Activated T-cell treated with anti-CD3 and anti-CD28 coated beads, Interleukin-2, amount 50 U/mL, for 72 hours (primary cell): ENCODE measurements at regions not wholly inside any gene's neighbourhood (a gene's known extent, or its start where the extent isn't known, plus 50 kb on each side); places are given as distances from the start of the nearest gene placed in this dataset.
"Not testable (repeated sequence)": the region's sequence is repeated elsewhere in the genome, so short reads cannot be mapped to it uniquely, and the experiment has no call there.

Experiments used
- ATAC-seq, 2 donors: fragments of 150-1000 bp; cut with Tn5 transposase; replicated peaks in 1 of 2; 2 replicates each; pipeline ENCODE4 v1.10.0; 2021; ENCODE audit warnings: moderate library complexity in 2 of 2, mild to moderate bottlenecking in 1 of 2
- DNase-seq, 2 donors: peaks; one replicate each; pipeline ENCODE4 v3.0.0; 2021 to 2022; ENCODE audit warnings: mixed read lengths in 1 of 2
- H3K27ac Mint-ChIP-seq: one replicate; pipeline ENCODE4 v1.8.0; 2022; ENCODE audit warnings: mild to moderate bottlenecking, moderate library complexity, mixed read lengths
- H3K27me3 Mint-ChIP-seq: one replicate; pipeline ENCODE4 v1.8.0; 2022; ENCODE audit warnings: low read depth, mixed read lengths
- H3K36me3 Mint-ChIP-seq, 2 donors: one replicate each; pipeline ENCODE4 v1.8.0; 2022; ENCODE audit warnings: mixed read lengths in 2 of 2, mild to moderate bottlenecking in 1 of 2; ENCODE audit not compliant: insufficient read depth in 2 of 2
- H3K4me1 Mint-ChIP-seq: one replicate; pipeline ENCODE4 v1.8.0; 2022; ENCODE audit warnings: low read depth, mixed read lengths
- H3K4me3 Mint-ChIP-seq, 2 donors: one replicate each; pipeline ENCODE4 v1.8.0; 2022; ENCODE audit warnings: mild to moderate bottlenecking in 2 of 2, mixed read lengths in 2 of 2, moderate library complexity in 2 of 2
- H3K9me3 Mint-ChIP-seq, 2 donors: one replicate each; pipeline ENCODE4 v1.8.0; 2022; ENCODE audit warnings: mixed read lengths in 2 of 2

- no peaks in the 10 kb centered on the region for H3K27me3 Mint-ChIP-seq
- no peak overlapping the region for H3K27ac Mint-ChIP-seq
- H3K4me3 Mint-ChIP-seq, result no peak overlapping the region
- no peaks in the 10 kb centered on the region for H3K36me3 Mint-ChIP-seq
- no peaks in the 10 kb centered on the region for H3K9me3 Mint-ChIP-seq
- no peaks in the 10 kb centered on the region for H3K4me1 Mint-ChIP-seq
- no peak for DNase-seq
- ATAC-seq, result no peak
Observed at GRCh38 chr4:148845609-148846008, 403.4 kb upstream of the NR3C2 start.

GRCh38 chr4:148843625-148844024, 401.4 kb upstream of the NR3C2 start:
- no peaks in the 10 kb centered on the region for H3K4me1 Mint-ChIP-seq
- ATAC-seq, result no peak
- H3K36me3 Mint-ChIP-seq, result no peaks in the 10 kb centered on the region
- no peaks in the 10 kb centered on the region for H3K27me3 Mint-ChIP-seq
- H3K9me3 Mint-ChIP-seq, result no peaks in the 10 kb centered on the region
- DNase-seq, result no peak
- H3K27ac Mint-ChIP-seq, result no peak overlapping the region
- H3K4me3 Mint-ChIP-seq, result no peak overlapping the region

GRCh38 chr4:148842843-148843242, 400.6 kb upstream of the NR3C2 start:
- no peak overlapping the region for H3K27ac Mint-ChIP-seq
- no peaks in the 10 kb centered on the region for H3K9me3 Mint-ChIP-seq
- ATAC-seq, result no peak
- no peaks in the 10 kb centered on the region for H3K4me1 Mint-ChIP-seq
- H3K36me3 Mint-ChIP-seq, result no peaks in the 10 kb centered on the region
- H3K4me3 Mint-ChIP-seq, result no peak overlapping the region
- no peak for DNase-seq
- H3K27me3 Mint-ChIP-seq, result no peaks in the 10 kb centered on the region

GRCh38 chr4:148837571-148837970, 395.4 kb upstream of the NR3C2 start:
- not testable (repeated sequence) for H3K4me1 Mint-ChIP-seq, H3K9me3 Mint-ChIP-seq, H3K27ac Mint-ChIP-seq, DNase-seq, H3K27me3 Mint-ChIP-seq, H3K4me3 Mint-ChIP-seq, H3K36me3 Mint-ChIP-seq, ATAC-seq

- Mint-ChIP-seq H3K36me3 (no peaks in the 10 kb centered on the region), H3K27ac (peak overlapping the region; percentile 48), H3K4me3 (peak overlapping the region in 1 of 2 donors; percentile 19), H3K9me3 (no peaks in the 10 kb centered on the region), H3K4me1 (no peaks in the 10 kb centered on the region), H3K27me3 (no peaks in the 10 kb centered on the region)
- ATAC-seq (no peak), DNase-seq (no peak)
Observed at GRCh38 chr4:148834804-148835631, 392.8 kb upstream of the NR3C2 start.

GRCh38 chr4:148831945-148832344, 389.7 kb upstream of the NR3C2 start:
- no peak overlapping the region for H3K27ac Mint-ChIP-seq
- no peaks in the 10 kb centered on the region for H3K4me1 Mint-ChIP-seq
- DNase-seq (no peak), ATAC-seq (no peak)
- no peaks in the 10 kb centered on the region for H3K27me3 Mint-ChIP-seq
- no peak overlapping the region for H3K4me3 Mint-ChIP-seq
- H3K9me3 Mint-ChIP-seq, result peaks cover 0 to 2% of the 10 kb centered on the region in 2 donors
- H3K36me3 Mint-ChIP-seq, result no peaks in the 10 kb centered on the region

GRCh38 chr4:148828291-148828690, 386.1 kb upstream of the NR3C2 start:
- Mint-ChIP-seq H3K9me3 (peaks cover 2 to 5% of the 10 kb centered on the region in 2 donors), H3K4me3 (no peak overlapping the region), H3K4me1 (no peaks in the 10 kb centered on the region), H3K36me3 (no peaks in the 10 kb centered on the region), H3K27me3 (no peaks in the 10 kb centered on the region), H3K27ac (no peak overlapping the region)
- DNase-seq, result no peak
- no peak for ATAC-seq

- no peak for ATAC-seq
- H3K4me1 Mint-ChIP-seq, result no peaks in the 10 kb centered on the region
- DNase-seq, result no peak
- H3K36me3 Mint-ChIP-seq, result no peaks in the 10 kb centered on the region
- H3K9me3 Mint-ChIP-seq, result peaks cover 2 to 5% of the 10 kb centered on the region in 2 donors
- no peak overlapping the region for H3K4me3 Mint-ChIP-seq
- no peak overlapping the region for H3K27ac Mint-ChIP-seq
- no peaks in the 10 kb centered on the region for H3K27me3 Mint-ChIP-seq
Observed at GRCh38 chr4:148827781-148828180, 385.6 kb upstream of the NR3C2 start.

GRCh38 chr4:148823419-148823769, 381.2 kb upstream of the NR3C2 start:
- H3K4me1 Mint-ChIP-seq, result no peaks in the 10 kb centered on the region
- no peak for DNase-seq
- H3K4me3 Mint-ChIP-seq, result no peak overlapping the region
- H3K27ac Mint-ChIP-seq, result no peak overlapping the region
- no peaks in the 10 kb centered on the region for H3K27me3 Mint-ChIP-seq
- ATAC-seq, result no peak
- H3K36me3 Mint-ChIP-seq, result no peaks in the 10 kb centered on the region
- H3K9me3 Mint-ChIP-seq, result peaks cover 4 to 5% of the 10 kb centered on the region in 2 donors

GRCh38 chr4:148822572-148823418, 380.6 kb upstream of the NR3C2 start:
- H3K27me3 Mint-ChIP-seq, result no peaks in the 10 kb centered on the region
- ATAC-seq (no peak), DNase-seq (no peak)
- peaks cover 4 to 5% of the 10 kb centered on the region in 2 donors for H3K9me3 Mint-ChIP-seq
- H3K4me3 Mint-ChIP-seq, result no peak overlapping the region
- no peaks in the 10 kb centered on the region for H3K4me1 Mint-ChIP-seq
- H3K27ac Mint-ChIP-seq, result no peak overlapping the region
- no peaks in the 10 kb centered on the region for H3K36me3 Mint-ChIP-seq

- DNase-seq (no peak), ATAC-seq (no peak)
- H3K36me3 Mint-ChIP-seq, result peaks cover 0 to 6% of the 10 kb centered on the region in 2 donors
- H3K27me3 Mint-ChIP-seq, result no peaks in the 10 kb centered on the region
- H3K4me1 Mint-ChIP-seq, result no peaks in the 10 kb centered on the region
- peaks cover 4 to 12% of the 10 kb centered on the region in 2 donors for H3K9me3 Mint-ChIP-seq
- H3K27ac Mint-ChIP-seq, result no peak overlapping the region
- H3K4me3 Mint-ChIP-seq, result no peak overlapping the region
Observed at GRCh38 chr4:148814030-148814429, 371.8 kb upstream of the NR3C2 start.

GRCh38 chr4:148813289-148813688, 371.1 kb upstream of the NR3C2 start:
- DNase-seq (no peak), ATAC-seq (no peak)
- no peaks in the 10 kb centered on the region for H3K27me3 Mint-ChIP-seq
- no peaks in the 10 kb centered on the region for H3K4me1 Mint-ChIP-seq
- peaks cover 0 to 6% of the 10 kb centered on the region in 2 donors for H3K36me3 Mint-ChIP-seq
- no peak overlapping the region for H3K27ac Mint-ChIP-seq
- no peak overlapping the region for H3K4me3 Mint-ChIP-seq
- H3K9me3 Mint-ChIP-seq, result peaks cover 2 to 12% of the 10 kb centered on the region in 2 donors

GRCh38 chr4:148812101-148812500, 369.9 kb upstream of the NR3C2 start:
- Mint-ChIP-seq H3K9me3 (peaks cover 2 to 13% of the 10 kb centered on the region in 2 donors), H3K36me3 (peaks cover 0 to 6% of the 10 kb centered on the region in 2 donors), H3K4me3 (no peak overlapping the region), H3K27ac (no peak overlapping the region), H3K27me3 (no peaks in the 10 kb centered on the region), H3K4me1 (no peaks in the 10 kb centered on the region)
- DNase-seq (no peak), ATAC-seq (no peak)
